ENCODE measurements at regions not wholly inside any gene's neighbourhood (a gene's known extent, or its start where the extent isn't known, plus 50 kb on each side); places are given as distances from the start of the nearest gene placed in this dataset.

- BruUV-seq (replicated peaks): no TSS peak
- Histone ChIP-seq H3K9ac (ENCODE audit: low read length) (no peak overlapping the region), H3K4me2 (ENCODE audit: low read length) (no peak overlapping the region), H3K79me2 (ENCODE audit: insufficient read depth, low read length) (no peaks in the 10 kb centered on the region), H3K9me3 (ENCODE audit: control insufficient read depth in 1 of 2, insufficient read depth in 1 of 2, low read depth in 1 of 2, low read length in 2 of 2) (peaks cover 0 to 14% of the 10 kb centered on the region in 2 experiments; a peak in 2 of 4 replicates), H4K20me1 (ENCODE audit: insufficient read depth) (no peaks in the 10 kb centered on the region), H3K36me3 (ENCODE audit: control insufficient read depth in 1 of 2, insufficient read depth in 2 of 2, low read length in 2 of 2) (no peaks in the 10 kb centered on the region), H2AFZ (ENCODE audit: low read depth, low read length, poor library complexity, severe bottlenecking) (no peak overlapping the region), H3K27me3 (ENCODE audit: insufficient read depth, low read length) (no peaks in the 10 kb centered on the region), H3K27ac (ENCODE audit: low read depth, low read length) (no peak overlapping the region), H3K4me3 (replicated peaks in 1 of 2; ENCODE audit: low read depth in 1 of 2, low read length in 2 of 2) (no peak overlapping the region), H3K4me1 (ENCODE audit: control insufficient read depth in 1 of 2, insufficient read depth in 2 of 2, low read length in 2 of 2) (no peaks in the 10 kb centered on the region), H3K9me2 (ENCODE audit: insufficient read depth) (no peaks in the 10 kb centered on the region)
- intact Hi-C loops (cut with micrococcal nuclease): no loop called here
- POLR2A ChIA-PET: no interaction called here
- RAD21 ChIA-PET (ENCODE audit: low non-redundant PET in 1 of 2, low total read pairs in 2 of 2, uncharacterized antibody in 2 of 2, unreplicated experiment in 2 of 2): no interaction called here
- CTCF ChIA-PET: no interaction called here
- TF ChIP-seq ZNF274 (IDR thresholded peaks at IDR 0.05; ENCODE audit: low read depth, low read length) (no peak), EZH2phosphoT487 (IDR thresholded peaks at IDR 0.05; ENCODE audit: borderline replicate concordance) (no peak), MAX (IDR thresholded peaks at IDR 0.05) (no peak), CTCF (IDR thresholded peaks at IDR 0.05 in 2 of 3, conservative IDR thresholded peaks at IDR 0.05 in 1 of 3; ENCODE audit: borderline replicate concordance in 1 of 3, insufficient read depth in 1 of 3, low read depth in 2 of 3, low read length in 2 of 3) (no peak), SIN3A (IDR thresholded peaks at IDR 0.05; ENCODE audit: low read depth) (no peak), YY1 (IDR thresholded peaks at IDR 0.05; ENCODE audit: extremely low read depth, insufficient replicate concordance, low read depth, low read length) (no peak), EZH2 (IDR thresholded peaks at IDR 0.05) (no peak), JUND (IDR thresholded peaks at IDR 0.05) (no peak), REST (IDR thresholded peaks at IDR 0.05; ENCODE audit: low read depth) (no peak), POLR2AphosphoS5 (IDR thresholded peaks at IDR 0.05; ENCODE audit: low read depth, low read length) (no peak), ZBTB33 (IDR thresholded peaks at IDR 0.05; ENCODE audit: extremely low read depth, insufficient replicate concordance, low read length) (no peak), RAD21 (IDR thresholded peaks at IDR 0.05; ENCODE audit: low read depth) (no peak), CBX3 (IDR thresholded peaks at IDR 0.05; ENCODE audit: low read depth) (no peak), EGR1 (IDR thresholded peaks at IDR 0.05; ENCODE audit: low read depth) (no peak), SRF (IDR thresholded peaks at IDR 0.05; ENCODE audit: low read depth) (no peak), CEBPB (IDR thresholded peaks at IDR 0.05; ENCODE audit: low read depth) (no peak)
- DNase-seq (ENCODE audit: low read depth, low spot score): no peak
- ATAC-seq: no peak
These were observed 273.9 kb upstream of the IRX2 start for GRCh38 chr5:3025392-3025791.
